PC-9 (cell line): ENCODE measurements at regions not wholly inside any gene's neighbourhood (a gene's known extent, or its start where the extent isn't known, plus 50 kb on each side); places are given as distances from the start of the nearest gene placed in this dataset.

Experiments
- BruUV-seq: library from RNA; stranded (reverse); fragments of 400-500 nt; replicated peaks from 2 replicates; lab custom pipeline; 2021; lab: Mats Ljungman, UMichigan
- CTCF ChIA-PET: fragments of 300-600 bp; sonication (Branson Sonifier 250); formaldehyde crosslinking; loops from one replicate; lab custom pipeline; 2022; ENCODE audit warnings: antibody characterized with exemption; lab: Charles Lee
- POLR2A ChIA-PET: fragments of 300-600 bp; sonication (Branson Sonifier 250); formaldehyde crosslinking; loops from one replicate; lab custom pipeline; 2022; ENCODE audit warnings: antibody characterized with exemption; ENCODE audit not compliant: unreplicated experiment; lab: Charles Lee
- DNase-seq, 2 experiments: peaks; one replicate each; pipeline versions ENCODE4 v3.0.0 to v3.0.0-alpha.2; 2015 to 2022; ENCODE audit warnings: mixed read lengths in 1 of 2
- H2AFZ ChIP-seq: fragments of 200-600 bp; sonication (generic); 2 replicates; pipeline ENCODE4 v1.8.1; 2017; ENCODE audit warnings: antibody characterized with exemption
- H3F3A ChIP-seq: fragments of 200-600 bp; sonication (generic); 2 replicates; pipeline ENCODE4 v1.8.1; 2017; ENCODE audit warnings: antibody characterized with exemption, mild to moderate bottlenecking, low read depth; ENCODE audit not compliant: insufficient read depth
- H3K27ac ChIP-seq: fragments of 200-600 bp; sonication (generic); 2 replicates; pipeline ENCODE4 v1.6.1; 2016; ENCODE audit warnings: mixed run types
- H3K27me3 ChIP-seq: fragments of 200-600 bp; sonication (generic); 2 replicates; pipeline ENCODE4 v1.6.1; 2016; ENCODE audit warnings: low read depth, mixed run types; ENCODE audit not compliant: insufficient read depth
- H3K36me3 ChIP-seq: fragments of 200-600 bp; sonication (generic); 2 replicates; pipeline ENCODE4 v1.6.1; 2016; ENCODE audit warnings: low read depth, mixed run types
- H3K4me1 ChIP-seq: fragments of 200-600 bp; sonication (generic); replicated peaks from 2 replicates; pipeline ENCODE4 v1.6.1; 2016; ENCODE audit warnings: mixed run types; ENCODE audit not compliant: insufficient read depth
- H3K4me2 ChIP-seq: fragments of 200-600 bp; sonication (generic); 2 replicates; pipeline ENCODE4 v1.6.1; 2017; ENCODE audit warnings: mixed run types
- H3K4me3 ChIP-seq: fragments of 200-600 bp; sonication (generic); 2 replicates; pipeline ENCODE4 v1.6.1; 2016; ENCODE audit warnings: mixed run types
- H3K79me2 ChIP-seq: fragments of 200-600 bp; sonication (generic); 2 replicates; pipeline ENCODE4 v1.6.1; 2017; ENCODE audit warnings: low read depth, mixed run types
- H3K9me2 ChIP-seq: fragments of 200-600 bp; sonication (generic); 2 replicates; pipeline ENCODE4 v1.8.1; 2017; ENCODE audit warnings: mild to moderate bottlenecking; ENCODE audit not compliant: insufficient read depth
- H3K9me3 ChIP-seq: fragments of 200-600 bp; sonication (generic); 2 replicates; pipeline ENCODE4 v1.8.1; 2016; ENCODE audit warnings: low read depth; ENCODE audit not compliant: insufficient read depth
- H4K20me1 ChIP-seq: fragments of 200-600 bp; sonication (generic); 2 replicates; pipeline ENCODE4 v1.8.1; 2017; ENCODE audit not compliant: insufficient read depth
- CTCF ChIP-seq: fragments of 200-600 bp; sonication (generic); conservative IDR thresholded peaks from 2 replicates; pipeline ENCODE4 v1.6.1; 2017; ENCODE audit warnings: mixed run types, antibody characterized with exemption, mild to moderate bottlenecking, moderate library complexity
- EZH2 ChIP-seq: fragments of 200-600 bp; sonication (generic); IDR thresholded peaks from 2 replicates; pipeline ENCODE4 v1.8.0; 2017; ENCODE audit warnings: antibody characterized with exemption, low read depth
- intact Hi-C: fragments of 100-400 bp; cut with micrococcal nuclease; formaldehyde crosslinking; loops from one replicate; pipeline ENCODE4 v1.10.0; 2022; ENCODE audit not compliant: unreplicated experiment

GRCh38 chr17:14470417-14470816, 169.5 kb downstream of the HS3ST3B1 start:
- Histone ChIP-seq H3K4me3 (no peak overlapping the region), H3K9me3 (no peaks in the 10 kb centered on the region), H3K27me3 (no peaks in the 10 kb centered on the region), H3F3A (no peaks in the 10 kb centered on the region), H4K20me1 (no peaks in the 10 kb centered on the region), H3K9me2 (no peaks in the 10 kb centered on the region), H2AFZ (no peak overlapping the region), H3K27ac (no peak overlapping the region), H3K79me2 (no peaks in the 10 kb centered on the region), H3K4me2 (no peak overlapping the region), H3K4me1 (no peaks in the 10 kb centered on the region), H3K36me3 (no peaks in the 10 kb centered on the region)
- TF ChIP-seq EZH2: no peak
- ChIA-PET POLR2A (no interaction called here), CTCF (no interaction called here)
- BruUV-seq: no TSS peak
- intact Hi-C loops: no loop called here
- DNase-seq: no peak

- H4K20me1 ChIP-seq: no peaks in the 10 kb centered on the region
- no peak for DNase-seq
- no peaks in the 10 kb centered on the region for H3K27me3 ChIP-seq
- H3K9me2 ChIP-seq: no peaks in the 10 kb centered on the region
- intact Hi-C loops: no loop called here
- H3F3A ChIP-seq: no peaks in the 10 kb centered on the region
- ChIA-PET CTCF (no interaction called here), POLR2A (no interaction called here)
- H3K4me2 ChIP-seq: no peak overlapping the region
- no peak overlapping the region for H2AFZ ChIP-seq
- H3K4me1 ChIP-seq: no peaks in the 10 kb centered on the region
- H3K9me3 ChIP-seq: no peaks in the 10 kb centered on the region
- no peak overlapping the region for H3K27ac ChIP-seq
- no peak for TF ChIP-seq EZH2
- TF ChIP-seq CTCF: no peak
- no peak overlapping the region for H3K4me3 ChIP-seq
- H3K36me3 ChIP-seq: no peaks in the 10 kb centered on the region
- BruUV-seq: no TSS peak
- H3K79me2 ChIP-seq: no peaks in the 10 kb centered on the region
Observed at GRCh38 chr17:14469971-14470370, 169.1 kb downstream of the HS3ST3B1 start.

- intact Hi-C loops: loop anchor here (1.0 kb wide), 1 partner anchor 24 kb away; no protein-coding TSS in a partner anchor
- H3K9me3 ChIP-seq: no peaks in the 10 kb centered on the region
- ChIA-PET CTCF (no interaction called here), POLR2A (no interaction called here)
- TF ChIP-seq EZH2 (no peak), CTCF (no peak)
- no peak overlapping the region for H3K4me2 ChIP-seq
- no peak for DNase-seq
- BruUV-seq: no TSS peak
- no peaks in the 10 kb centered on the region for H3K27me3 ChIP-seq
- H3K79me2 ChIP-seq: no peaks in the 10 kb centered on the region
- H3K4me3 ChIP-seq: no peak overlapping the region
- no peaks in the 10 kb centered on the region for H3F3A ChIP-seq
- no peaks in the 10 kb centered on the region for H3K4me1 ChIP-seq
- no peaks in the 10 kb centered on the region for H3K36me3 ChIP-seq
- no peaks in the 10 kb centered on the region for H4K20me1 ChIP-seq
- H2AFZ ChIP-seq: no peak overlapping the region
- no peaks in the 10 kb centered on the region for H3K9me2 ChIP-seq
- H3K27ac ChIP-seq: no peak overlapping the region
Observed at GRCh38 chr17:14468858-14469257, 168.0 kb downstream of the HS3ST3B1 start.

GRCh38 chr17:14461227-14461548, 160.3 kb downstream of the HS3ST3B1 start:
- ChIA-PET CTCF (no interaction called here), POLR2A (no interaction called here)
- Histone ChIP-seq H4K20me1 (no peaks in the 10 kb centered on the region), H3K27ac (no peak overlapping the region), H3K4me1 (no peaks in the 10 kb centered on the region), H3K4me2 (no peak overlapping the region), H3K36me3 (no peaks in the 10 kb centered on the region), H3K4me3 (no peak overlapping the region), H3K79me2 (no peaks in the 10 kb centered on the region), H2AFZ (no peak overlapping the region), H3K9me2 (no peaks in the 10 kb centered on the region), H3K9me3 (no peaks in the 10 kb centered on the region), H3F3A (no peaks in the 10 kb centered on the region), H3K27me3 (no peaks in the 10 kb centered on the region; the same call in 1 of the 2 replicates)
- intact Hi-C loops: no loop called here
- TF ChIP-seq CTCF: no peak
- TF ChIP-seq EZH2: no peak
- no peak for DNase-seq
- no TSS peak for BruUV-seq
